BLaER1 (cell line): ENCODE measurements at regions not wholly inside any gene's neighbourhood (a gene's known extent, or its start where the extent isn't known, plus 50 kb on each side); places are given as distances from the start of the nearest gene placed in this dataset.

ENCODE experiments used
- H3K27ac ChIP-seq: shearing (Covaris generic); formaldehyde crosslinking; 2 replicates; pipeline ENCODE4 v1.8.1; 2022
- H3K27me3 ChIP-seq: shearing (Covaris generic); formaldehyde crosslinking; 2 replicates; pipeline ENCODE4 v1.8.1; 2022
- H3K36me3 ChIP-seq: shearing (Covaris generic); formaldehyde crosslinking; 2 replicates; pipeline ENCODE4 v1.8.1; 2022
- H3K4me1 ChIP-seq: shearing (Covaris generic); formaldehyde crosslinking; 2 replicates; pipeline ENCODE4 v1.8.1; 2022
- H3K4me2 ChIP-seq: shearing (Covaris generic); formaldehyde crosslinking; 2 replicates; pipeline ENCODE4 v1.8.1; 2022
- H3K4me3 ChIP-seq: shearing (Covaris generic); formaldehyde crosslinking; 2 replicates; pipeline ENCODE4 v1.8.1; 2022
- H3K9ac ChIP-seq: shearing (Covaris generic); formaldehyde crosslinking; 2 replicates; pipeline ENCODE4 v1.8.1; 2022
- H3K9me3 ChIP-seq: shearing (Covaris generic); formaldehyde crosslinking; 2 replicates; pipeline ENCODE4 v1.8.1; 2022
- H4K20me1 ChIP-seq: shearing (Covaris generic); formaldehyde crosslinking; 2 replicates; pipeline ENCODE4 v1.8.1; 2022
- Cebpa-rat ChIP-seq: shearing (Covaris generic); IDR thresholded peaks from 2 replicates; pipeline ENCODE4 v1.8.1; 2022

GRCh38 chr11:71357414-71357813 lies 90.8 kb downstream of the DHCR7 start:
- no peaks in the 10 kb centered on the region for H4K20me1 ChIP-seq
- no peak overlapping the region for H3K4me3 ChIP-seq
- H3K9me3 ChIP-seq = peaks cover 10% of the 10 kb centered on the region
- H3K9ac ChIP-seq = no peak overlapping the region
- H3K36me3 ChIP-seq = no peaks in the 10 kb centered on the region
- no peaks in the 10 kb centered on the region for H3K4me1 ChIP-seq
- no peak overlapping the region for H3K4me2 ChIP-seq
- no peaks in the 10 kb centered on the region for H3K27me3 ChIP-seq
- H3K27ac ChIP-seq = no peak overlapping the region
- TF ChIP-seq Cebpa-rat = no peak

- no peak for TF ChIP-seq Cebpa-rat
- H3K27me3 ChIP-seq = no peaks in the 10 kb centered on the region
Observed at GRCh38 chr11:71356904-71357303, 91.3 kb downstream of the DHCR7 start.

GRCh38 chr11:71356280-71356876 lies 91.8 kb downstream of the DHCR7 start:
- TF ChIP-seq Cebpa-rat = no peak
- no peak overlapping the region for H3K9ac ChIP-seq
- H3K36me3 ChIP-seq = no peaks in the 10 kb centered on the region
- H4K20me1 ChIP-seq = no peaks in the 10 kb centered on the region
- H3K4me2 ChIP-seq = no peak overlapping the region
- no peaks in the 10 kb centered on the region for H3K27me3 ChIP-seq
- H3K4me1 ChIP-seq = no peaks in the 10 kb centered on the region
- H3K4me3 ChIP-seq = no peak overlapping the region
- peaks cover 3% of the 10 kb centered on the region; the same call in 1 of the 2 replicates for H3K9me3 ChIP-seq
- H3K27ac ChIP-seq = no peak overlapping the region

More at GRCh38 chr11:71356904-71357303, 91.3 kb downstream of the DHCR7 start:
- no peak overlapping the region for H3K9ac ChIP-seq
- no peaks in the 10 kb centered on the region for H3K4me1 ChIP-seq
- H3K36me3 ChIP-seq = no peaks in the 10 kb centered on the region
- H3K4me3 ChIP-seq = no peak overlapping the region
- H3K4me2 ChIP-seq = no peak overlapping the region
- no peak overlapping the region for H3K27ac ChIP-seq
- no peaks in the 10 kb centered on the region for H4K20me1 ChIP-seq
- H3K9me3 ChIP-seq = peaks cover 6% of the 10 kb centered on the region

GRCh38 chr11:71355281-71355680 lies 92.9 kb downstream of the DHCR7 start:
- Histone ChIP-seq H3K27ac (no peak overlapping the region), H3K27me3 (no peaks in the 10 kb centered on the region), H3K4me2 (no peak overlapping the region), H4K20me1 (no peaks in the 10 kb centered on the region), H3K36me3 (no peaks in the 10 kb centered on the region), H3K9ac (no peak overlapping the region), H3K4me3 (no peak overlapping the region), H3K9me3 (no peaks in the 10 kb centered on the region), H3K4me1 (no peaks in the 10 kb centered on the region)
- no peak for TF ChIP-seq Cebpa-rat

GRCh38 chr11:71354394-71355105 lies 93.6 kb downstream of the DHCR7 start:
- H3K27me3 ChIP-seq = no peaks in the 10 kb centered on the region
- H4K20me1 ChIP-seq = no peaks in the 10 kb centered on the region
- no peak overlapping the region for H3K4me2 ChIP-seq
- TF ChIP-seq Cebpa-rat = no peak
- no peaks in the 10 kb centered on the region for H3K9me3 ChIP-seq
- no peak overlapping the region for H3K27ac ChIP-seq
- no peak overlapping the region for H3K4me3 ChIP-seq
- H3K9ac ChIP-seq = no peak overlapping the region
- H3K36me3 ChIP-seq = no peaks in the 10 kb centered on the region
- no peaks in the 10 kb centered on the region for H3K4me1 ChIP-seq

- H3K4me2 ChIP-seq = no peak overlapping the region
- H4K20me1 ChIP-seq = no peaks in the 10 kb centered on the region
- no peak overlapping the region for H3K27ac ChIP-seq
- H3K27me3 ChIP-seq = no peaks in the 10 kb centered on the region
- TF ChIP-seq Cebpa-rat = no peak
- H3K4me3 ChIP-seq = no peak overlapping the region
- H3K9ac ChIP-seq = no peak overlapping the region
- H3K4me1 ChIP-seq = no peaks in the 10 kb centered on the region
- no peaks in the 10 kb centered on the region for H3K9me3 ChIP-seq
- H3K36me3 ChIP-seq = no peaks in the 10 kb centered on the region
Observed at GRCh38 chr11:71352748-71353147, 95.4 kb downstream of the DHCR7 start.

- H3K9ac ChIP-seq = no peak overlapping the region
- no peak overlapping the region for H3K27ac ChIP-seq
- H3K9me3 ChIP-seq = no peaks in the 10 kb centered on the region
- H3K4me2 ChIP-seq = no peak overlapping the region
- no peaks in the 10 kb centered on the region for H3K4me1 ChIP-seq
- no peak overlapping the region for H3K4me3 ChIP-seq
- TF ChIP-seq Cebpa-rat = no peak
- H3K36me3 ChIP-seq = no peaks in the 10 kb centered on the region
- H4K20me1 ChIP-seq = no peaks in the 10 kb centered on the region
- no peaks in the 10 kb centered on the region for H3K27me3 ChIP-seq
Observed at GRCh38 chr11:71352226-71352625, 96.0 kb downstream of the DHCR7 start.

- Histone ChIP-seq H3K4me3 (no peak overlapping the region), H3K27me3 (no peaks in the 10 kb centered on the region), H3K9me3 (no peaks in the 10 kb centered on the region), H3K36me3 (no peaks in the 10 kb centered on the region), H3K4me1 (no peaks in the 10 kb centered on the region), H3K9ac (no peak overlapping the region), H3K4me2 (no peak overlapping the region), H3K27ac (no peak overlapping the region), H4K20me1 (no peaks in the 10 kb centered on the region)
- no peak for TF ChIP-seq Cebpa-rat
Observed at GRCh38 chr11:71349627-71350026, 97.2 kb upstream of the SHANK2 start.

- no peaks in the 10 kb centered on the region for H3K36me3 ChIP-seq
- TF ChIP-seq Cebpa-rat = no peak
- no peak overlapping the region for H3K4me3 ChIP-seq
- H3K4me1 ChIP-seq = 0 out of 2 replicates have a peak, but pooled peaks cover 5% of the 10 kb centered on the region
- no peak overlapping the region for H3K4me2 ChIP-seq
- no peaks in the 10 kb centered on the region for H3K9me3 ChIP-seq
- no peaks in the 10 kb centered on the region for H4K20me1 ChIP-seq
- H3K27ac ChIP-seq = no peak overlapping the region
- no peaks in the 10 kb centered on the region for H3K27me3 ChIP-seq
- H3K9ac ChIP-seq = no peak overlapping the region
Observed at GRCh38 chr11:71343828-71344400, 91.5 kb upstream of the SHANK2 start.
